CD14-positive monocyte (primary cell): ENCODE measurements at regions not wholly inside any gene's neighbourhood (a gene's known extent, or its start where the extent isn't known, plus 50 kb on each side); places are given as distances from the start of the nearest gene placed in this dataset.

Experiments
- DNase-seq, 3 donors: peaks; one replicate each; pipeline ENCODE4 v3.0.0-alpha.2; 2011 to 2022
- H2AFZ ChIP-seq: 2 replicates; pipeline ENCODE4 v1.6.0; 2012; ENCODE audit warnings: mild to moderate bottlenecking, low read depth, low read length, inconsistent platforms; ENCODE audit not compliant: insufficient read depth, poor library complexity, severe bottlenecking
- H3K27ac ChIP-seq, 2 donors: 1 replicate in 1 of 2; 2 replicates in 1 of 2; pipeline ENCODE4 v1.5.1; 2012 to 2013; ENCODE audit warnings: low read length in 2 of 2, control low read depth in 1 of 2, inconsistent platforms in 1 of 2, low read depth in 1 of 2, mild to moderate bottlenecking in 1 of 2
- H3K27me3 ChIP-seq, 2 donors: one replicate each; pipeline versions ENCODE4 v1.6.0 to v1.6.1; 2011 to 2013; ENCODE audit warnings: low read length in 2 of 2; ENCODE audit not compliant: control insufficient read depth in 2 of 2, insufficient read depth in 2 of 2
- H3K36me3 ChIP-seq, 2 donors: replicated peaks in 1 of 2; 1 replicate in 1 of 2; 2 replicates in 1 of 2; pipeline versions ENCODE4 v1.5.1 to v1.6.1; 2012 to 2013; ENCODE audit warnings: low read length in 2 of 2, control low read depth in 1 of 2, inconsistent platforms in 1 of 2, mild to moderate bottlenecking in 1 of 2; ENCODE audit not compliant: insufficient read depth in 2 of 2, control insufficient read depth in 1 of 2
- H3K4me1 ChIP-seq, 2 donors: 1 replicate in 1 of 2; 2 replicates in 1 of 2; pipeline versions ENCODE4 v1.5.1 to v1.6.1; 2012 to 2013; ENCODE audit warnings: low read length in 2 of 2, control low read depth in 1 of 2, inconsistent platforms in 1 of 2, mild to moderate bottlenecking in 1 of 2, moderate library complexity in 1 of 2; ENCODE audit not compliant: insufficient read depth in 2 of 2, control insufficient read depth in 1 of 2
- H3K4me2 ChIP-seq: replicated peaks from 2 replicates; pipeline ENCODE3; 2012; ENCODE audit warnings: low read length, moderate library complexity, mild to moderate bottlenecking; ENCODE audit not compliant: poor library complexity, severe bottlenecking; ENCODE audit errors: extremely low read depth
- H3K4me3 ChIP-seq, 3 experiments: fragments of 200-600 bp in 1 of 3; sonication (generic) in 1 of 3; replicated peaks in 1 of 3; 1 replicate in 2 of 3; 2 replicates in 1 of 3; pipeline ENCODE4 v1.5.1; 2011 to 2013; ENCODE audit warnings: low read length in 3 of 3, mild to moderate bottlenecking in 3 of 3, control low read depth in 2 of 3, low read depth in 2 of 3, inconsistent platforms in 1 of 3, moderate library complexity in 1 of 3
- H3K79me2 ChIP-seq: 2 replicates; pipeline ENCODE4 v1.6.0; 2012; ENCODE audit warnings: mild to moderate bottlenecking, control low read depth, inconsistent platforms, low read length, moderate library complexity; ENCODE audit not compliant: insufficient read depth
- H3K9ac ChIP-seq: 2 replicates; pipeline ENCODE4 v1.6.0; 2017; ENCODE audit warnings: low read length, mild to moderate bottlenecking; ENCODE audit not compliant: insufficient read depth, poor library complexity, severe bottlenecking
- H3K9me3 ChIP-seq, 2 donors: replicated peaks in 1 of 2; 1 replicate in 1 of 2; 2 replicates in 1 of 2; pipeline versions ENCODE4 v1.5.1 to v1.6.1; 2012 to 2013; ENCODE audit warnings: low read length in 2 of 2, control low read depth in 1 of 2; ENCODE audit not compliant: control insufficient read depth in 1 of 2, insufficient read depth in 1 of 2
- H4K20me1 ChIP-seq: 2 replicates; pipeline ENCODE4 v1.6.0; 2012; ENCODE audit warnings: mild to moderate bottlenecking, low read length, control low read depth, moderate library complexity; ENCODE audit not compliant: insufficient read depth
- H3K27ac Mint-ChIP-seq, 7 donors: one replicate each; pipeline ENCODE4 v1.8.0; 2020; ENCODE audit warnings: mild to moderate bottlenecking in 7 of 7, mixed read lengths in 7 of 7, moderate library complexity in 6 of 7, inconsistent platforms in 2 of 7
- H3K27me3 Mint-ChIP-seq, 3 donors: one replicate each; pipeline ENCODE4 v1.8.0; 2021 to 2022; ENCODE audit warnings: low read depth in 3 of 3, mild to moderate bottlenecking in 3 of 3, mixed read lengths in 3 of 3, moderate library complexity in 3 of 3, inconsistent platforms in 1 of 3
- H3K36me3 Mint-ChIP-seq, 2 donors: one replicate each; pipeline ENCODE4 v1.8.0; 2020; ENCODE audit warnings: mixed read lengths in 2 of 2, inconsistent platforms in 1 of 2, mild to moderate bottlenecking in 1 of 2
- H3K4me1 Mint-ChIP-seq: one replicate; pipeline ENCODE4 v1.8.0; 2020; ENCODE audit warnings: mild to moderate bottlenecking, mixed read lengths
- H3K4me3 Mint-ChIP-seq, 2 donors: one replicate each; pipeline ENCODE4 v1.8.0; 2020; ENCODE audit warnings: mild to moderate bottlenecking in 2 of 2, mixed read lengths in 2 of 2, moderate library complexity in 1 of 2
- H3K9me3 Mint-ChIP-seq, 7 donors: one replicate each; pipeline ENCODE4 v1.8.0; 2020 to 2022; ENCODE audit warnings: mixed read lengths in 7 of 7, mild to moderate bottlenecking in 6 of 7, moderate library complexity in 6 of 7, inconsistent platforms in 2 of 7
- CTCF ChIP-seq: fragments of 200-600 bp; IDR thresholded peaks from one replicate; pipeline ENCODE4 v1.8.0; 2022; ENCODE audit warnings: antibody characterized with exemption, mild to moderate bottlenecking
- WGBS: methylation state at CpG from one replicate; pipeline ENCODE4 v1.1.5; 2013; ENCODE audit warnings: missing lambda C conversion rate; ENCODE audit not compliant: insufficient coverage; 5-methylcytosine and 5-hydroxymethylcytosine counted together
- intact Hi-C, 2 donors: fragments of 100-400 bp; cut with micrococcal nuclease; formaldehyde crosslinking; loops; one replicate each; pipeline versions ENCODE4 v1.15.0 to v1.15.1; 2023

- Mint-ChIP-seq H3K9me3 (peaks cover 0 to 1% (median 0%) of the 10 kb centered on the region in 7 donors), H3K27me3 (peaks cover 27 to 33% (median 29%) of the 10 kb centered on the region in 3 donors), H3K36me3 (no peaks in the 10 kb centered on the region), H3K4me3 (peak overlapping the region in 1 of 2 donors; percentile 65), H3K27ac (no peak overlapping the region), H3K4me1 (no peaks in the 10 kb centered on the region)
- Histone ChIP-seq H3K27me3 (peaks cover 32 to 34% of the 10 kb centered on the region in 2 donors), H3K27ac (no peak overlapping the region), H3K9ac (no peak overlapping the region), H3K79me2 (no peaks in the 10 kb centered on the region), H3K9me3 (no peaks in the 10 kb centered on the region), H3K4me2 (no peak overlapping the region), H2AFZ (no peak overlapping the region), H3K4me3 (no peak overlapping the region), H3K36me3 (no peaks in the 10 kb centered on the region), H3K4me1 (no peaks in the 10 kb centered on the region), H4K20me1 (no peaks in the 10 kb centered on the region)
- intact Hi-C loops, result no loop called here
- 2% methylated on average over 16 of the region's 25 CpGs for WGBS
- no peak for DNase-seq
- no peak for TF ChIP-seq CTCF
Observed at GRCh38 chrX:110944311-110944750, 148.7 kb upstream of the CHRDL1 start.

GRCh38 chrX:110941906-110942305 lies 146.3 kb upstream of the CHRDL1 start:
- no peak for TF ChIP-seq CTCF
- Mint-ChIP-seq H3K4me1 (no peaks in the 10 kb centered on the region), H3K9me3 (peaks cover 0 to 3% (median 0%) of the 10 kb centered on the region in 7 donors), H3K4me3 (no peak overlapping the region), H3K27me3 (peaks cover 24 to 30% (median 26%) of the 10 kb centered on the region in 3 donors), H3K27ac (no peak overlapping the region), H3K36me3 (no peaks in the 10 kb centered on the region)
- intact Hi-C loops, result no loop called here
- Histone ChIP-seq H4K20me1 (no peaks in the 10 kb centered on the region), H3K9ac (no peak overlapping the region), H3K4me1 (no peaks in the 10 kb centered on the region), H3K36me3 (no peaks in the 10 kb centered on the region), H3K4me3 (no peak overlapping the region), H3K4me2 (no peak overlapping the region), H3K27me3 (peaks cover 27 to 31% of the 10 kb centered on the region in 2 donors), H3K79me2 (no peaks in the 10 kb centered on the region), H3K27ac (no peak overlapping the region), H2AFZ (no peak overlapping the region), H3K9me3 (no peaks in the 10 kb centered on the region)
- no peak for DNase-seq
